ENCODE measurements at regions not wholly inside any gene's neighbourhood (a gene's known extent, or its start where the extent isn't known, plus 50 kb on each side); places are given as distances from the start of the nearest gene placed in this dataset.

DNA sequence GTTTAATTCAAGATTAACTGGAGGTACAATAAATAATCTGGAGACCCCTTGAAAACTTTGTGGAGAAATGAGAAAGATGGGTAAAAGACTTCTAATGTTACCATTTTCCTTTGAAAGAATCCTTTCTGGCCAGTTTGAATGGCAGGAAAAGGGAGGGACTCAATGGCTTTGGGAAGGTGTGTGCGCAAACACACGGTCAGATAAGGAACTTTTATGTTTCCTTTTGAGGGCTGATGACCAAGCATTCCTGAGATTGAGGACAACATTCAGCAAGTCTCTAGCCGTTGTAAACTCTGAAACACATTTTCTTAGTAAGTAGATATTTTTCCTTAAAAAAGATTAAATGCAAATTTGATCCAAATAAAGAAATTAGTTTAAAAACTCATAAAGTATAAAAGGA is 909.7 kb upstream of the TENM4 start:
- TF ChIP-seq POLR2A (IDR thresholded peaks at IDR 0.05) (no peak), CTCF (IDR thresholded peaks at IDR 0.05) (no peak)

All from Peyer's patch (tissue), 4 donors.